Lung (tissue), 11 donors: ENCODE measurements at regions not wholly inside any gene's neighbourhood (a gene's known extent, or its start where the extent isn't known, plus 50 kb on each side); places are given as distances from the start of the nearest gene placed in this dataset.
A peak's percentile ranks its signal among the peaks of the same experiment; 100 is the strongest.

ENCODE experiments used
- ATAC-seq: fragments of 200-7000 bp; cut with Tn5 transposase; one replicate; pipeline ENCODE4 v1.9.1; 2020; ENCODE audit warnings: moderate number of reproducible peaks; ENCODE audit not compliant: insufficient read depth, low FRiP score
- DNase-seq, 3 donors: peaks; one replicate each; pipeline ENCODE4 v3.0.0-alpha.2; 2013 to 2017
- H3K27ac ChIP-seq, 2 donors: one replicate each; pipeline ENCODE4 v1.5.1; 2013; ENCODE audit warnings: mild to moderate bottlenecking in 2 of 2, moderate library complexity in 2 of 2, control low read depth in 1 of 2, inconsistent platforms in 1 of 2, low read depth in 1 of 2, low read length in 1 of 2
- H3K27me3 ChIP-seq, 3 donors: one replicate each; pipeline ENCODE4 v1.5.1; 2013; ENCODE audit warnings: low read length in 2 of 3; ENCODE audit not compliant: control insufficient read depth in 3 of 3, insufficient read depth in 3 of 3
- H3K36me3 ChIP-seq, 4 donors: one replicate each; pipeline ENCODE4 v1.5.1; 2013; ENCODE audit warnings: low read length in 4 of 4, mild to moderate bottlenecking in 1 of 4, moderate library complexity in 1 of 4; ENCODE audit not compliant: control insufficient read depth in 4 of 4, insufficient read depth in 4 of 4
- H3K4me1 ChIP-seq, 5 donors: one replicate each; pipeline ENCODE4 v1.5.1; 2013; ENCODE audit warnings: low read length in 5 of 5, mild to moderate bottlenecking in 2 of 5, moderate library complexity in 1 of 5; ENCODE audit not compliant: control insufficient read depth in 5 of 5, insufficient read depth in 5 of 5
- H3K4me3 ChIP-seq: one replicate; pipeline ENCODE4 v1.5.1; 2013; ENCODE audit warnings: mild to moderate bottlenecking, control low read depth, moderate library complexity
- H3K9ac ChIP-seq, 2 donors: one replicate each; pipeline ENCODE4 v1.5.1; 2013; ENCODE audit warnings: low read length in 2 of 2, control low read depth in 1 of 2; ENCODE audit not compliant: insufficient read depth in 1 of 2
- H3K9me3 ChIP-seq, 4 donors: one replicate each; pipeline ENCODE4 v1.5.1; 2013; ENCODE audit warnings: low read length in 3 of 4, mild to moderate bottlenecking in 1 of 4, moderate library complexity in 1 of 4; ENCODE audit not compliant: control insufficient read depth in 4 of 4, insufficient read depth in 3 of 4
- WGBS, 2 donors: extraction: QIAGEN DNeasy Blood & Tissue Kit; methylation state at CpG; one replicate each; pipeline ENCODE4 v1.1.7; 2013; 5-methylcytosine and 5-hydroxymethylcytosine counted together
- TF ChIP-seq, protein P1 (sequence below): IDR thresholded peaks from 2 replicates; pipeline ENCODE4 v1.5.1; 2012; ENCODE audit warnings: mild to moderate bottlenecking; ENCODE audit errors: control extremely low read depth, extremely low read depth
- donor health status: control.
- donor health status: control.
- donor health status: Bipolar disorder and iron deficiency.
- donor health status: healthy.
- donor health status: DM: yes; HTN: yes; CAD: no.

- ATAC-seq, result no peak
- TF ChIP-seq, protein P1, sequence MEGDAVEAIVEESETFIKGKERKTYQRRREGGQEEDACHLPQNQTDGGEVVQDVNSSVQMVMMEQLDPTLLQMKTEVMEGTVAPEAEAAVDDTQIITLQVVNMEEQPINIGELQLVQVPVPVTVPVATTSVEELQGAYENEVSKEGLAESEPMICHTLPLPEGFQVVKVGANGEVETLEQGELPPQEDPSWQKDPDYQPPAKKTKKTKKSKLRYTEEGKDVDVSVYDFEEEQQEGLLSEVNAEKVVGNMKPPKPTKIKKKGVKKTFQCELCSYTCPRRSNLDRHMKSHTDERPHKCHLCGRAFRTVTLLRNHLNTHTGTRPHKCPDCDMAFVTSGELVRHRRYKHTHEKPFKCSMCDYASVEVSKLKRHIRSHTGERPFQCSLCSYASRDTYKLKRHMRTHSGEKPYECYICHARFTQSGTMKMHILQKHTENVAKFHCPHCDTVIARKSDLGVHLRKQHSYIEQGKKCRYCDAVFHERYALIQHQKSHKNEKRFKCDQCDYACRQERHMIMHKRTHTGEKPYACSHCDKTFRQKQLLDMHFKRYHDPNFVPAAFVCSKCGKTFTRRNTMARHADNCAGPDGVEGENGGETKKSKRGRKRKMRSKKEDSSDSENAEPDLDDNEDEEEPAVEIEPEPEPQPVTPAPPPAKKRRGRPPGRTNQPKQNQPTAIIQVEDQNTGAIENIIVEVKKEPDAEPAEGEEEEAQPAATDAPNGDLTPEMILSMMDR, result no peak
- 60 to 66% methylated on average over 3 of the region's 3 CpGs for WGBS, 2 donors
- no peak overlapping the region for H3K4me3 ChIP-seq
- no peak overlapping the region for H3K9ac ChIP-seq
- H3K27ac ChIP-seq, result no peak overlapping the region
- no peak for DNase-seq
- H3K36me3 ChIP-seq, result no peaks in the 10 kb centered on the region
- no peaks in the 10 kb centered on the region for H3K27me3 ChIP-seq
- peaks cover 0 to 5% (median 0%) of the 10 kb centered on the region in 5 donors for H3K4me1 ChIP-seq
- H3K9me3 ChIP-seq, result no peaks in the 10 kb centered on the region
Observed at GRCh38 chr11:44444770-44445321, 120.6 kb upstream of the CD82 start.

DNA sequence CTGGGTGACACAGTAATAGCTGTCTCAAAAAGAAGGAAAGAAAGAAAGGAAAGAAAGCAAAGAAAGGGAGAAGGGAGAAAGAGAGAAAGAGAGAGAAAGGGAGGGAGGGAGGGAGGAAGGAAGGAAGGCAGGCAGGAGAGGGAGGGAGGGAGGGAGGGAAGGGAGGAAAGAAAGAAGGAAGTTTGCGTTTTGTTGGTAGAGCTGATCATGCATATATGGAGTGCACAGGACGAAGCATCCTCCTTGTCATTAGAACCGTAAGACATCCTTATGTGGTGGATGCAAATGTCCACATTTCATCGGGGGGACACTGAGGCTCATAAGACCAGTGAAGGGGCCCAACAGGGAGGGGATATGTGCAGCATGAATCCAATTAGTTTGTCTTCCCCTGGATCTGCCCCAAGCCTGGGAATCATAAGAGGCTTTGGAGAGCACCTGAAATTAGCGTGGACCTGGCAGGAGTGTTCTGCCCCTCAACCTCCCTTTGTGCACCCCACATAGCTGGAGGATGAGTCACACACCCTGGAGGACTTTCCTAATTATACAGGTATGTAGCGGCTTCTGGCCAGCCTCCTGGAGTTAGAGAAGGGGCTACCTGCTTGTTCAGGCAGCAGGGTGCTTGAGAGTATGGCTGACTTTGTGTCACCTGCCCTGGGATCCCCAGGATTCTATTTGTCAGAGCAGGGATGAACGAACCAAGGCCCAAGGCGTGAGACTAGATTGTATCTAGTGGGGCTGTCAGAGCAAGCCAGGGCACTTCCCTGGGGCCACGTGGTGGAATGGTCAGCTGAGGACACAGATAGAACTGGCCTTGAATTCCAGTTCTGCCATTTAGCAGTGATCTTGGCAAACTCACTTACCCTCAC, 119.7 kb upstream of the CD82 start:
- DNase-seq (peak; percentile 30 to 57 (median 46)), ATAC-seq (peak; percentile 72)
- Histone ChIP-seq H3K9me3 (no peaks in the 10 kb centered on the region), H3K27me3 (no peaks in the 10 kb centered on the region), H3K4me1 (peaks cover 0 to 5% (median 0%) of the 10 kb centered on the region in 5 donors), H3K36me3 (no peaks in the 10 kb centered on the region), H3K27ac (no peak overlapping the region), H3K4me3 (no peak overlapping the region), H3K9ac (no peak overlapping the region)
- TF ChIP-seq, protein P1, result no peak
- 39 to 55% methylated on average over 9 of the region's 9 CpGs for WGBS, 2 donors

DNA sequence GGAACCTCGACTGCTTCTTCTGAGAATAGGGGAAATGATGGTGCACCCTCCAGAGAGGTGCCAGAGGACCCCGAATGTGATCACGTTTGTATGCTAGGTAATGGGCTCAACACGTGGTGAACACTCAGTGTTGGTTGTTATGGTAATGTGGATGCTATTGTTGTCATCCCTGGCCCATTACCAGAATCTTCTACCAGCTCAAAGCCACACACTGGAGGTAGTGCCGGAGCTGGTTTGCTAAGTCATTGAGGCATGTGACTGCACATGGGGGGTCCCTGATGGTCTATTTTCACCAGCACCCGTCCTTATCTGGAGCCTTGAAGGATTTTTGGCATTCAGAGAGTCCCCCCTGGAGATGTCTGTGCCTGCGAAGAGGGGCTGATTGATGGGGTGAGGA, 119.1 kb upstream of the CD82 start:
- H3K9me3 ChIP-seq, result no peaks in the 10 kb centered on the region
- peaks cover 0 to 5% (median 0%) of the 10 kb centered on the region in 5 donors for H3K4me1 ChIP-seq
- no peak for ATAC-seq
- H3K27ac ChIP-seq, result no peak overlapping the region
- TF ChIP-seq, protein P1, result no peak
- no peaks in the 10 kb centered on the region for H3K36me3 ChIP-seq
- peak; percentile 44 to 57 (median 54) for DNase-seq
- no peak overlapping the region for H3K9ac ChIP-seq
- 51 to 53% methylated on average over 7 of the region's 7 CpGs for WGBS, 2 donors
- H3K27me3 ChIP-seq, result no peaks in the 10 kb centered on the region
- no peak overlapping the region for H3K4me3 ChIP-seq
